ENCODE measurements at regions not wholly inside any gene's neighbourhood (a gene's known extent, or its start where the extent isn't known, plus 50 kb on each side); places are given as distances from the start of the nearest gene placed in this dataset.

DNA sequence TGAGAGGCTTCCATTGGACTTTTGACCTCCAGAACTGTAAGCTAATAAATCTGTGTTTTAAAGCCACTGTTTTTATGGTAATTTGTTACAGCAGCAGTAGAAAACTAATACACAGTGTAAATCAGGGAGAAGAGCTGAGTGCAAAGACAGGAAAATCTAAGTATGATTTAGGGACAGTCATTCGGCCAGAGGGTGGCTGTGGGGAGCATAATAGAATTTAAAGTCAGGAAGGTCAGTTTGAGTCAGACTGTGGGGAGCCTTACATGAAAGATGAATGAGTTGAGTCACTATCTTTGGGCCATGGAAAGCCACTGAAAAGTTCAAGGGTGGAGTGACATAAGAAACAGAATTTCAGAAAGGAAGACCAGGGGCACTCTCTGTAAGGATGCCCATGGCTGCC lies 52.4 kb upstream of the SSX2IP start:
- no peak for FAIRE-seq
- no peak for DNase-seq (ENCODE audit: insufficient read length, low spot score)
- TF ChIP-seq, protein P1, sequence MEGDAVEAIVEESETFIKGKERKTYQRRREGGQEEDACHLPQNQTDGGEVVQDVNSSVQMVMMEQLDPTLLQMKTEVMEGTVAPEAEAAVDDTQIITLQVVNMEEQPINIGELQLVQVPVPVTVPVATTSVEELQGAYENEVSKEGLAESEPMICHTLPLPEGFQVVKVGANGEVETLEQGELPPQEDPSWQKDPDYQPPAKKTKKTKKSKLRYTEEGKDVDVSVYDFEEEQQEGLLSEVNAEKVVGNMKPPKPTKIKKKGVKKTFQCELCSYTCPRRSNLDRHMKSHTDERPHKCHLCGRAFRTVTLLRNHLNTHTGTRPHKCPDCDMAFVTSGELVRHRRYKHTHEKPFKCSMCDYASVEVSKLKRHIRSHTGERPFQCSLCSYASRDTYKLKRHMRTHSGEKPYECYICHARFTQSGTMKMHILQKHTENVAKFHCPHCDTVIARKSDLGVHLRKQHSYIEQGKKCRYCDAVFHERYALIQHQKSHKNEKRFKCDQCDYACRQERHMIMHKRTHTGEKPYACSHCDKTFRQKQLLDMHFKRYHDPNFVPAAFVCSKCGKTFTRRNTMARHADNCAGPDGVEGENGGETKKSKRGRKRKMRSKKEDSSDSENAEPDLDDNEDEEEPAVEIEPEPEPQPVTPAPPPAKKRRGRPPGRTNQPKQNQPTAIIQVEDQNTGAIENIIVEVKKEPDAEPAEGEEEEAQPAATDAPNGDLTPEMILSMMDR (IDR thresholded peaks at IDR 0.05; ENCODE audit: insufficient read depth, missing control alignments): no peak

DNA sequence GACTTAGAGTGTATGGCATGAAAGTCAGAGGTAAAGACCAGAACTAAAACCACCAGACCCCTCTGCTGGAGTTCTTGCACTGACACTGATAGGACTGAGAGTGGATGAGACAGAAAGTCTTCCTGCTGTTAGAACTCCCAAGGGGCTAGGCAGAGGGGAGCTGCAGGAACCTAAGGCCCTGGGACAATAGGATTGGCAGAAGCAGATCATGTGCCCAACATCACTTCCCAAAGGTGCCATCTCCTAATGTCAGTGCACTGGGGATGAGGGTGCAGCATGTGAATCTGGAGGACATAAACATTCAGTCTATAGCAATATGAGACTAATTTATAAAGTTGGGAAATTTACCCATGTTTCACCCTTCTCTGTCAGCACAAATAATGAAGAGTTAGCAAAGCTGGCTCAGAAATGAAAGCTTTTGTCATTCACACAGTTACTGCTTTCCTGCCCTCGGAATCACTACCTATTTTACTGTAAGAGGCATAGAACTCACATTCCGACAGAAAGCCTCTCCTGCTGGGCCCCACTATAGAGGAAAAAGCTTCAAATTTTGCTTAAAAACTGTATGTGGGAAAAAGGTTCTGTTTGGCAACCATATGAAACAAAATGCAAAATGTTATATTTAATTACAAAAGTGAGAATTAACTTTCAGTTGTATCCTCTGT lies 49.9 kb upstream of the SSX2IP start:
- TF ChIP-seq, protein P1 (IDR thresholded peaks at IDR 0.05; ENCODE audit: insufficient read depth, missing control alignments): no peak
- FAIRE-seq (no peak), DNase-seq (ENCODE audit: insufficient read length, low spot score) (no peak)

All from D721Med (cell line).